Fibroblast of mammary gland (primary cell): ENCODE measurements at regions not wholly inside any gene's neighbourhood (a gene's known extent, or its start where the extent isn't known, plus 50 kb on each side); places are given as distances from the start of the nearest gene placed in this dataset.

Experiments used
- DNase-seq: peaks from one replicate; pipeline ENCODE4 v3.0.0-alpha.2; 2010; ENCODE audit warnings: low read depth
- H3K4me3 ChIP-seq: 2 replicates; pipeline ENCODE4 v1.5.1; 2011; ENCODE audit warnings: low read depth, mild to moderate bottlenecking, low read length, moderate library complexity; ENCODE audit not compliant: control insufficient read depth
- CTCF ChIP-seq: conservative IDR thresholded peaks from 2 replicates; pipeline ENCODE4 v1.5.1; 2011; ENCODE audit warnings: low read depth, low read length, inconsistent platforms; ENCODE audit not compliant: control insufficient read depth, insufficient read depth

GRCh38 chr4:180766944-180767729 lies 1476.1 kb upstream of the TENM3 start:
- no peak overlapping the region for H3K4me3 ChIP-seq
- no peak for TF ChIP-seq CTCF
- DNase-seq, result no peak

GRCh38 chr4:180768610-180769009 lies 1474.6 kb upstream of the TENM3 start:
- DNase-seq, result no peak
- TF ChIP-seq CTCF, result no peak
- no peak overlapping the region for H3K4me3 ChIP-seq

- DNase-seq, result no peak
- no peak for TF ChIP-seq CTCF
- no peak overlapping the region for H3K4me3 ChIP-seq
Observed at GRCh38 chr4:180769791-180770190, 1473.4 kb upstream of the TENM3 start.

- TF ChIP-seq CTCF, result no peak
- no peak overlapping the region for H3K4me3 ChIP-seq
- no peak for DNase-seq
Observed at GRCh38 chr4:180770265-180770664, 1472.9 kb upstream of the TENM3 start.

- no peak for DNase-seq
- TF ChIP-seq CTCF, result no peak
- H3K4me3 ChIP-seq, result no peak overlapping the region
Observed at GRCh38 chr4:180784940-180785339, 1458.3 kb upstream of the TENM3 start.

- no peak overlapping the region for H3K4me3 ChIP-seq
- DNase-seq, result no peak
- no peak for TF ChIP-seq CTCF
Observed at GRCh38 chr4:180788729-180789128, 1454.5 kb upstream of the TENM3 start.
